Lower lobe of right lung (tissue), 2 donors: ENCODE measurements at regions not wholly inside any gene's neighbourhood (a gene's known extent, or its start where the extent isn't known, plus 50 kb on each side); places are given as distances from the start of the nearest gene placed in this dataset.

ENCODE experiments used
- ATAC-seq, 2 donors: fragments of 200-7000 bp; cut with Tn5 transposase; one replicate each; pipeline ENCODE4 v1.9.1; 2020 to 2022; ENCODE audit warnings: mild to moderate bottlenecking in 2 of 2, moderate library complexity in 2 of 2
- DNase-seq: peaks from one replicate; pipeline ENCODE4 v3.0.0-alpha.2; 2020
- H3K27ac ChIP-seq: fragments of 200-600 bp; one replicate; pipeline ENCODE4 v1.8.0; 2022
- H3K27me3 ChIP-seq: fragments of 200-600 bp; one replicate; pipeline ENCODE4 v1.8.0; 2022; ENCODE audit warnings: low read depth
- H3K36me3 ChIP-seq: fragments of 200-600 bp; one replicate; pipeline ENCODE4 v1.8.0; 2022; ENCODE audit warnings: mild to moderate bottlenecking
- H3K4me1 ChIP-seq: fragments of 200-600 bp; one replicate; pipeline ENCODE4 v1.8.0; 2022
- H3K4me3 ChIP-seq: fragments of 200-600 bp; one replicate; pipeline ENCODE4 v1.8.0; 2022; ENCODE audit warnings: mild to moderate bottlenecking
- H3K9me3 ChIP-seq: fragments of 200-600 bp; one replicate; pipeline ENCODE4 v1.8.0; 2022
- CTCF ChIP-seq: fragments of 200-600 bp; IDR thresholded peaks from one replicate; pipeline ENCODE4 v1.8.0; 2022; ENCODE audit warnings: antibody characterized with exemption, mild to moderate bottlenecking
- intact Hi-C: fragments of 100-400 bp; cut with DNase I; formaldehyde crosslinking; loops from one replicate; pipeline ENCODE4 v1.11.0; 2022
- donor health status: DM: no; HTN: yes; CAD: no; lungs with severe emphysema.

GRCh38 chr9:126219166-126219565 is 107.5 kb upstream of the MVB12B start:
- Histone ChIP-seq H3K36me3 (no peaks in the 10 kb centered on the region), H3K9me3 (peaks cover 1% of the 10 kb centered on the region), H3K27me3 (peaks cover 39% of the 10 kb centered on the region), H3K4me3 (no peak overlapping the region), H3K4me1 (peaks cover 6% of the 10 kb centered on the region), H3K27ac (no peak overlapping the region)
- ATAC-seq (no peak), DNase-seq (no peak)
- intact Hi-C loops = no loop called here
- no peak for TF ChIP-seq CTCF

GRCh38 chr9:126219648-126220063 is 107.0 kb upstream of the MVB12B start:
- Histone ChIP-seq H3K9me3 (no peaks in the 10 kb centered on the region), H3K27ac (no peak overlapping the region), H3K27me3 (peaks cover 41% of the 10 kb centered on the region), H3K4me1 (peaks cover 6% of the 10 kb centered on the region), H3K36me3 (no peaks in the 10 kb centered on the region), H3K4me3 (no peak overlapping the region)
- TF ChIP-seq CTCF = no peak
- intact Hi-C loops = no loop called here
- DNase-seq (no peak), ATAC-seq (no peak)

GRCh38 chr9:126221480-126221879 is 105.1 kb upstream of the MVB12B start:
- Histone ChIP-seq H3K9me3 (no peaks in the 10 kb centered on the region), H3K27me3 (peaks cover 46% of the 10 kb centered on the region), H3K4me1 (peaks cover 6% of the 10 kb centered on the region), H3K27ac (no peak overlapping the region), H3K36me3 (no peaks in the 10 kb centered on the region), H3K4me3 (no peak overlapping the region)
- TF ChIP-seq CTCF = no peak
- intact Hi-C loops = no loop called here
- DNase-seq (no peak), ATAC-seq (no peak)

- intact Hi-C loops = no loop called here
- H3K27me3 ChIP-seq = peaks cover 51% of the 10 kb centered on the region
- no peak for TF ChIP-seq CTCF
Measured at GRCh38 chr9:126222363-126222834, 104.2 kb upstream of the MVB12B start.

GRCh38 chr9:126222835-126223431 is 103.7 kb upstream of the MVB12B start:
- Histone ChIP-seq H3K9me3 (no peaks in the 10 kb centered on the region), H3K36me3 (no peaks in the 10 kb centered on the region), H3K4me3 (no peak overlapping the region), H3K27ac (no peak overlapping the region), H3K27me3 (peaks cover 55% of the 10 kb centered on the region), H3K4me1 (peaks cover 6% of the 10 kb centered on the region)
- no peak for DNase-seq
- TF ChIP-seq CTCF = no peak
- intact Hi-C loops = no loop called here
- ATAC-seq = peak; percentile 5 to 9

More at GRCh38 chr9:126222363-126222834, 104.2 kb upstream of the MVB12B start:
- ATAC-seq (no peak), DNase-seq (no peak)
- H3K27ac ChIP-seq = no peak overlapping the region
- no peaks in the 10 kb centered on the region for H3K36me3 ChIP-seq
- peaks cover 6% of the 10 kb centered on the region for H3K4me1 ChIP-seq
- no peaks in the 10 kb centered on the region for H3K9me3 ChIP-seq
- no peak overlapping the region for H3K4me3 ChIP-seq
